Endodermal cell (in vitro differentiated cells): ENCODE measurements at regions not wholly inside any gene's neighbourhood (a gene's known extent, or its start where the extent isn't known, plus 50 kb on each side); places are given as distances from the start of the nearest gene placed in this dataset.

Source experiments
- DNase-seq: peaks from one replicate; pipeline ENCODE4 v3.0.0-alpha.2; 2017
- H3K27ac ChIP-seq: 2 replicates; pipeline ENCODE4 v1.5.1; 2013; ENCODE audit warnings: mild to moderate bottlenecking, low read depth, low read length, moderate library complexity
- H3K27me3 ChIP-seq: 2 replicates; pipeline ENCODE4 v1.6.1; 2013; ENCODE audit warnings: mild to moderate bottlenecking, low read length, moderate library complexity; ENCODE audit not compliant: insufficient read depth, control insufficient read depth, poor library complexity, severe bottlenecking
- H3K36me3 ChIP-seq: 2 replicates; pipeline ENCODE4 v1.7.0; 2013; ENCODE audit warnings: mild to moderate bottlenecking, low read length, moderate library complexity; ENCODE audit not compliant: control insufficient read depth, insufficient read depth
- H3K4me1 ChIP-seq: one replicate; pipeline ENCODE4 v1.7.0; 2013; ENCODE audit warnings: low read length; ENCODE audit not compliant: control insufficient read depth, insufficient read depth
- H3K4me3 ChIP-seq: 2 replicates; pipeline ENCODE4 v1.5.1; 2013; ENCODE audit warnings: mild to moderate bottlenecking, low read length, moderate library complexity
- H3K9ac ChIP-seq: 2 replicates; pipeline ENCODE4 v1.6.1; 2013; ENCODE audit warnings: mild to moderate bottlenecking, low read length, moderate library complexity; ENCODE audit not compliant: poor library complexity, severe bottlenecking; ENCODE audit errors: extremely low read depth
- H3K9me3 ChIP-seq: 2 replicates; pipeline ENCODE4 v1.6.1; 2013; ENCODE audit warnings: mild to moderate bottlenecking, low read length, moderate library complexity; ENCODE audit not compliant: control insufficient read depth
- H3K27ac Mint-ChIP-seq: 2 replicates; pipeline ENCODE4 v1.8.0; 2020; ENCODE audit warnings: mixed read lengths
- H3K27me3 Mint-ChIP-seq: 2 replicates; pipeline ENCODE4 v1.8.0; 2021; ENCODE audit warnings: mild to moderate bottlenecking, mixed read lengths; ENCODE audit not compliant: insufficient read depth
- H3K36me3 Mint-ChIP-seq: 2 replicates; pipeline ENCODE4 v1.8.0; 2020; ENCODE audit warnings: low read depth, mixed read lengths
- H3K4me1 Mint-ChIP-seq: 2 replicates; pipeline ENCODE4 v1.8.0; 2020; ENCODE audit warnings: mixed read lengths
- H3K4me3 Mint-ChIP-seq: 2 replicates; pipeline ENCODE4 v1.8.0; 2020; ENCODE audit warnings: mild to moderate bottlenecking, moderate library complexity, mixed read lengths
- H3K9me3 Mint-ChIP-seq: 2 replicates; pipeline ENCODE4 v1.8.0; 2020; ENCODE audit warnings: mild to moderate bottlenecking, mixed read lengths
- WGBS, 2 experiments: methylation state at CpG; one replicate each; pipeline versions ENCODE4 v1.1.5 to v1.1.7; 2013; ENCODE audit warnings: missing lambda C conversion rate in 2 of 2, mixed read lengths in 1 of 2; ENCODE audit not compliant: insufficient coverage in 1 of 2, insufficient read length in 1 of 2; 5-methylcytosine and 5-hydroxymethylcytosine counted together
- TF ChIP-seq, protein P1 (sequence below): fragments of 200-600 bp; sonication (generic); conservative IDR thresholded peaks from 2 replicates; pipeline ENCODE4 v1.5.0; 2021; ENCODE audit warnings: antibody characterized with exemption, mild to moderate bottlenecking

DNA sequence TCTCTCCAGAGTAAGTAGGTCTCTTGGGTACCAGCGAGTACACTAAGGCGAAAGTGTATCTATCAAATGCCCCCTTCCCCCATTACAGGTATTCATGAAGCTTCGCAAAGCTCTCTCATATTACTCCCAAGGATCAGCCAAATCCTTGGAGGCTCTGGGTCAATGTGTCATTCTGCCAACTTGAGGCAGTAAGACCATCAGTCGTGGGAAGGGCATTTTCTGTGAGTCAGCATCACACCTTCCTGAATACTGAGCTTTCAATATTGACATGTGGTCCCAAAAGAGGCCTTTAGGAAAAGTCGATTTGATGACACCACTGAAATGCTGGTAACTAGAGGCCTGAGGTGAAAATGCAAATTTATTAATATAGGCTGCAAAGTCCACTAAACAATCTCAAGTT, 323.9 kb downstream of the LRIG3 start:
- Mint-ChIP-seq H3K36me3 (no peaks in the 10 kb centered on the region), H3K9me3 (no peaks in the 10 kb centered on the region)

DNA sequence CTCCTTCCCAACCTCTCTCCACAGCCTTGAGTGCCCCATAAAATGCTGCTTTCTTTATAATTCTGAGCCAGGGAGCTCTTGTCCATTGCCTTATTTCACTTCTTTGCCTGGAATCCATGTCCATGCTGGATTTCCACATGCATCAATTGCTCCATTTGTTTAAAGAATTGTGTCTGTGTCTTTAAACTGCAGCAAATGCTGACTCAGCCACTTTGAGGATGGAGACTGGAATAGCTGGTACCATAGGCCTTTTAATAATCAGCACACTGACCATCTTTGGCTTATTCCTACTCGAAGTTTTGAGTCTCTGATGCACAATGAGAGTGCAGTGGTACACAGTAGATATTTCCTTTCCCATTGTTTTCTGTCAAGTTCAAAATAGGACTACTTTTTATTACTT, 318.8 kb downstream of the LRIG3 start:
- no peaks in the 10 kb centered on the region for H3K36me3 ChIP-seq
- H3K9ac ChIP-seq: no peak overlapping the region
- no peaks in the 10 kb centered on the region for H3K4me1 ChIP-seq
- Mint-ChIP-seq H3K4me1 (no peaks in the 10 kb centered on the region), H3K27me3 (no peaks in the 10 kb centered on the region), H3K27ac (no peak overlapping the region), H3K4me3 (no peak overlapping the region), H3K9me3 (peaks cover 2% of the 10 kb centered on the region), H3K36me3 (no peaks in the 10 kb centered on the region)
- no peak for DNase-seq
- no peaks in the 10 kb centered on the region for H3K27me3 ChIP-seq
- TF ChIP-seq, protein P1, sequence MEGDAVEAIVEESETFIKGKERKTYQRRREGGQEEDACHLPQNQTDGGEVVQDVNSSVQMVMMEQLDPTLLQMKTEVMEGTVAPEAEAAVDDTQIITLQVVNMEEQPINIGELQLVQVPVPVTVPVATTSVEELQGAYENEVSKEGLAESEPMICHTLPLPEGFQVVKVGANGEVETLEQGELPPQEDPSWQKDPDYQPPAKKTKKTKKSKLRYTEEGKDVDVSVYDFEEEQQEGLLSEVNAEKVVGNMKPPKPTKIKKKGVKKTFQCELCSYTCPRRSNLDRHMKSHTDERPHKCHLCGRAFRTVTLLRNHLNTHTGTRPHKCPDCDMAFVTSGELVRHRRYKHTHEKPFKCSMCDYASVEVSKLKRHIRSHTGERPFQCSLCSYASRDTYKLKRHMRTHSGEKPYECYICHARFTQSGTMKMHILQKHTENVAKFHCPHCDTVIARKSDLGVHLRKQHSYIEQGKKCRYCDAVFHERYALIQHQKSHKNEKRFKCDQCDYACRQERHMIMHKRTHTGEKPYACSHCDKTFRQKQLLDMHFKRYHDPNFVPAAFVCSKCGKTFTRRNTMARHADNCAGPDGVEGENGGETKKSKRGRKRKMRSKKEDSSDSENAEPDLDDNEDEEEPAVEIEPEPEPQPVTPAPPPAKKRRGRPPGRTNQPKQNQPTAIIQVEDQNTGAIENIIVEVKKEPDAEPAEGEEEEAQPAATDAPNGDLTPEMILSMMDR: no peak
- H3K4me3 ChIP-seq: no peak overlapping the region
- H3K9me3 ChIP-seq: no peaks in the 10 kb centered on the region
- H3K27ac ChIP-seq: no peak overlapping the region
- WGBS, 2 experiments: 82% methylated on average over 1 of the region's 1 CpG; no CpG with 5 or more reads in 1 of the 2 experiments

More for the DNA sequence above, 323.9 kb downstream of the LRIG3 start:
- 76 to 79% methylated on average over 4 to 5 of the region's 5 CpGs for WGBS, 2 experiments
- Mint-ChIP-seq H3K27me3 (no peaks in the 10 kb centered on the region), H3K4me1 (no peaks in the 10 kb centered on the region), H3K4me3 (no peak overlapping the region), H3K27ac (no peak overlapping the region)
- H3K4me3 ChIP-seq: no peak overlapping the region
- TF ChIP-seq, protein P1: no peak
- no peak for DNase-seq
- H3K4me1 ChIP-seq: no peaks in the 10 kb centered on the region
- H3K36me3 ChIP-seq: no peaks in the 10 kb centered on the region
- H3K27ac ChIP-seq: no peak overlapping the region
- no peak overlapping the region for H3K9ac ChIP-seq
- no peaks in the 10 kb centered on the region for H3K9me3 ChIP-seq
- H3K27me3 ChIP-seq: no peaks in the 10 kb centered on the region

DNA sequence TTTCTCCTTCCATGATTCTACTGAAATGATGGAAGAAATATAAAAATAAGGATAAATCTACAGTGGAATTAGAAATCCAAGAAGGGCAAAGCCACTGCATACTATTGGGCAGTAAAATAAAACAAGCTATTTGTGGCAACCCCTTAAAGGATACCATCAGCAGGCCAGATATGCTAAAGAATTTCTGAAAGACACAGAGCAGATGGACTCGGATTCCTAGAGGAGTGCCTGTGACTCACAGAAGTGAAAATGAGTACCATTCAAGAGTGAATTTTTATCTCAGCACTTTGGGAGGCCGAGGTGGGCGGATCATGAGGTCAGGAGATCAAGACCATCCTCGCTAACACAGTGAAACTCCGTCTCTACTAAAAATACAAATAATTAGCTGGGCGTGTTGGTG, 318.1 kb downstream of the LRIG3 start:
- no peaks in the 10 kb centered on the region for H3K27me3 ChIP-seq
- H3K4me3 Mint-ChIP-seq: no peak overlapping the region
- no peaks in the 10 kb centered on the region for H3K36me3 ChIP-seq
- 90 to 92% methylated on average over 6 of the region's 6 CpGs for WGBS, 2 experiments
- H3K27me3 Mint-ChIP-seq: no peaks in the 10 kb centered on the region
- no peak overlapping the region for H3K27ac ChIP-seq
- TF ChIP-seq, protein P1: no peak
- no peak for DNase-seq
- H3K9ac ChIP-seq: no peak overlapping the region
- H3K27ac Mint-ChIP-seq: no peak overlapping the region
- no peak overlapping the region for H3K4me3 ChIP-seq
- no peaks in the 10 kb centered on the region for H3K4me1 Mint-ChIP-seq
- no peaks in the 10 kb centered on the region for H3K9me3 ChIP-seq
- peaks cover 2% of the 10 kb centered on the region for H3K9me3 Mint-ChIP-seq
- no peaks in the 10 kb centered on the region for H3K4me1 ChIP-seq
- H3K36me3 Mint-ChIP-seq: no peaks in the 10 kb centered on the region
